Transverse colon (tissue), 4 donors: ENCODE measurements at regions not wholly inside any gene's neighbourhood (a gene's known extent, or its start where the extent isn't known, plus 50 kb on each side); places are given as distances from the start of the nearest gene placed in this dataset.

ENCODE experiments used
- DNase-seq: peaks from one replicate; pipeline ENCODE4 v3.0.0-alpha.2; 2019
- H3K27ac ChIP-seq, 4 donors: fragments of 200-600 bp; sonication (generic); 2 replicates each; pipeline ENCODE4 v1.5.1; 2016 to 2018; ENCODE audit warnings: inconsistent platforms in 4 of 4
- H3K27me3 ChIP-seq: fragments of 200-600 bp; sonication (generic); 2 replicates; pipeline ENCODE4 v1.5.1; 2017; ENCODE audit warnings: inconsistent platforms
- H3K36me3 ChIP-seq, 4 donors: fragments of 200-600 bp; sonication (generic); 2 replicates each; pipeline ENCODE4 v1.5.1; 2017 to 2019; ENCODE audit warnings: inconsistent platforms in 4 of 4
- H3K4me1 ChIP-seq, 4 donors: fragments of 200-600 bp; sonication (generic); 2 replicates each; pipeline ENCODE4 v1.5.1; 2017 to 2020; ENCODE audit warnings: inconsistent platforms in 4 of 4
- H3K4me3 ChIP-seq, 4 donors: fragments of 200-600 bp; sonication (generic); 1 replicate in 1 of 4; 2 replicates in 3 of 4; pipeline versions ENCODE4 v1.5.1 to v1.6.1; 2017 to 2019; ENCODE audit warnings: inconsistent platforms in 4 of 4
- H3K9me3 ChIP-seq, 2 donors: fragments of 200-600 bp; sonication (generic); 2 replicates each; pipeline ENCODE4 v1.5.1; 2017 to 2019; ENCODE audit warnings: inconsistent platforms in 2 of 2
- CTCF ChIP-seq, 5 experiments: fragments of 200-600 bp in 3 of 5; fragments of 450-650 bp in 2 of 5; sonication (generic) in 3 of 5; IDR thresholded peaks; 1 replicate in 2 of 5; 2 replicates in 3 of 5; pipeline ENCODE4 v1.5.1; 2016 to 2017; ENCODE audit warnings: antibody characterized with exemption in 5 of 5, inconsistent platforms in 3 of 5, mild to moderate bottlenecking in 2 of 5, moderate library complexity in 1 of 5
- EP300 ChIP-seq: sonication (generic); formaldehyde crosslinking; IDR thresholded peaks from one replicate; pipeline ENCODE4 v1.6.1; 2017; ENCODE audit warnings: antibody characterized with exemption, low read depth
- POLR2A ChIP-seq: fragments of 450-650 bp; IDR thresholded peaks from one replicate; pipeline ENCODE4 v1.6.1; 2016; ENCODE audit warnings: antibody characterized with exemption, mild to moderate bottlenecking, moderate library complexity
- POLR2AphosphoS5 ChIP-seq, 3 donors: sonication (generic); formaldehyde crosslinking; IDR thresholded peaks; one replicate each; pipeline ENCODE4 v1.6.1; 2016; ENCODE audit warnings: antibody characterized with exemption in 3 of 3
- WGBS, 2 donors: methylation state at CpG; one replicate each; pipeline ENCODE4 v1.1.5; 2018; ENCODE audit warnings: low coverage in 1 of 2; 5-methylcytosine and 5-hydroxymethylcytosine counted together
- in situ Hi-C, 4 donors: fragments of 200-750 bp; cut with MboI; loops; one replicate each; pipeline versions ENCODE4 v1.15.0 to v1.15.1; 2017; ENCODE audit warnings: low sequenced_read_pairs in 3 of 4, low pct_ligation_motif_present in 1 of 4, low pct_unique_long_range_greater_than_20kb in 1 of 4
- intact Hi-C: fragments of 100-400 bp; cut with DNase I; formaldehyde crosslinking; loops from one replicate; pipeline ENCODE4 v1.15.1; 2023; ENCODE audit warnings: low total_unique reads

GRCh38 chr3:177476495-177476894, 279.2 kb upstream of the TBL1XR1 start:
- Histone ChIP-seq H3K4me1 (peaks cover 5 to 25% (median 10%) of the 10 kb centered on the region in 4 donors), H3K27ac (no peak overlapping the region), H3K9me3 (no peaks in the 10 kb centered on the region), H3K36me3 (no peaks in the 10 kb centered on the region), H3K27me3 (no peaks in the 10 kb centered on the region), H3K4me3 (no peak overlapping the region)
- in situ Hi-C loops, result no loop called here
- TF ChIP-seq CTCF (IDR thresholded peaks at IDR 0.05) (no peak), POLR2AphosphoS5 (IDR thresholded peaks at IDR 0.05) (no peak), EP300 (no peak), POLR2A (no peak)
- WGBS, 2 donors, result 89 to 91% methylated on average over 7 of the region's 7 CpGs
- DNase-seq, result no peak
- intact Hi-C loops, result no loop called here

- Histone ChIP-seq H3K27me3 (no peaks in the 10 kb centered on the region), H3K4me1 (peaks cover 5 to 25% (median 11%) of the 10 kb centered on the region in 4 donors), H3K27ac (peak overlapping the region in 1 of 4 donors; percentile 71), H3K4me3 (no peak overlapping the region), H3K9me3 (no peaks in the 10 kb centered on the region), H3K36me3 (no peaks in the 10 kb centered on the region)
- no peak for DNase-seq
- in situ Hi-C loops, result no loop called here
- TF ChIP-seq POLR2A (no peak), EP300 (no peak), CTCF (IDR thresholded peaks at IDR 0.05) (no peak), POLR2AphosphoS5 (IDR thresholded peaks at IDR 0.05) (no peak)
- WGBS, 2 donors, result 86 to 96% methylated on average over 6 of the region's 6 CpGs
- intact Hi-C loops, result no loop called here
Observed at GRCh38 chr3:177476921-177477435, 279.7 kb upstream of the TBL1XR1 start.

GRCh38 chr3:177478170-177478867, 281.0 kb upstream of the TBL1XR1 start:
- DNase-seq, result no peak
- peaks cover 10 to 37% (median 17%) of the 10 kb centered on the region in 4 donors for H3K4me1 ChIP-seq
- H3K27me3 ChIP-seq, result no peaks in the 10 kb centered on the region
- H3K27ac ChIP-seq, result peak overlapping the region; percentile 67 to 80 (median 69)
- in situ Hi-C loops (no loop called here), intact Hi-C loops (no loop called here)
- no peak overlapping the region for H3K4me3 ChIP-seq
- WGBS, 2 donors, result 30 to 38% methylated on average over 3 to 4 of the region's 4 CpGs
- H3K9me3 ChIP-seq, result no peaks in the 10 kb centered on the region
- TF ChIP-seq POLR2A, result no peak
- TF ChIP-seq EP300, result no peak
- TF ChIP-seq CTCF (IDR thresholded peaks at IDR 0.05), result no peak
- peak; percentile 57 to 81 (median 65) for TF ChIP-seq POLR2AphosphoS5 (IDR thresholded peaks at IDR 0.05)
- H3K36me3 ChIP-seq, result no peaks in the 10 kb centered on the region

- TF ChIP-seq EP300, result no peak
- Histone ChIP-seq H3K36me3 (no peaks in the 10 kb centered on the region), H3K4me3 (no peak overlapping the region), H3K27ac (peak overlapping the region in 3 of 4 donors; percentile 67 to 71 (median 67)), H3K27me3 (no peaks in the 10 kb centered on the region), H3K9me3 (no peaks in the 10 kb centered on the region), H3K4me1 (peaks cover 10 to 44% (median 26%) of the 10 kb centered on the region in 4 donors)
- WGBS, 2 donors, result 88% methylated on average over 2 of the region's 2 CpGs
- intact Hi-C loops, result no loop called here
- in situ Hi-C loops, result no loop called here
- DNase-seq, result no peak
Observed at GRCh38 chr3:177479630-177480029, 282.3 kb upstream of the TBL1XR1 start.
